H9 (cell line): ENCODE measurements at regions not wholly inside any gene's neighbourhood (a gene's known extent, or its start where the extent isn't known, plus 50 kb on each side); places are given as distances from the start of the nearest gene placed in this dataset.

ENCODE experiments used
- DNase-seq: peaks from one replicate; pipeline ENCODE4 v3.0.0-alpha.2; 2017
- H2AFZ ChIP-seq: one replicate; pipeline ENCODE4 v1.6.1; 2013; ENCODE audit warnings: mild to moderate bottlenecking, low read length, control low read depth, moderate library complexity
- H2AK5ac ChIP-seq: 2 replicates; pipeline ENCODE4 v1.6.1; 2013; ENCODE audit warnings: low read length, control low read depth, mixed read lengths; ENCODE audit not compliant: insufficient read length
- H2BK120ac ChIP-seq: one replicate; pipeline ENCODE4 v1.6.1; 2013; ENCODE audit warnings: low read depth, mild to moderate bottlenecking, low read length, control low read depth, inconsistent platforms; ENCODE audit not compliant: poor library complexity, severe bottlenecking
- H2BK12ac ChIP-seq: 2 replicates; pipeline ENCODE4 v1.6.1; 2013; ENCODE audit warnings: low read length, control low read depth, mixed read lengths, low read depth; ENCODE audit not compliant: insufficient read length
- H2BK15ac ChIP-seq: 2 replicates; pipeline ENCODE4 v1.6.1; 2013; ENCODE audit warnings: low read depth, low read length, control low read depth
- H2BK20ac ChIP-seq: one replicate; pipeline ENCODE4 v1.6.1; 2013; ENCODE audit warnings: low read depth, mild to moderate bottlenecking, low read length, control low read depth, inconsistent platforms; ENCODE audit not compliant: poor library complexity, severe bottlenecking
- H2BK5ac ChIP-seq: 2 replicates; pipeline ENCODE4 v1.6.1; 2013; ENCODE audit warnings: low read length, control low read depth, mixed read lengths; ENCODE audit not compliant: insufficient read length
- H3K14ac ChIP-seq: 2 replicates; pipeline ENCODE4 v1.6.1; 2013; ENCODE audit warnings: low read length, control low read depth; ENCODE audit not compliant: insufficient read depth
- H3K18ac ChIP-seq: 2 replicates; pipeline ENCODE4 v1.6.1; 2013; ENCODE audit warnings: low read depth, mild to moderate bottlenecking, mixed read lengths, low read length, control low read depth; ENCODE audit not compliant: insufficient read length
- H3K23ac ChIP-seq: 2 replicates; pipeline ENCODE4 v1.6.1; 2013; ENCODE audit warnings: low read length, control low read depth, mixed read lengths, low read depth; ENCODE audit not compliant: insufficient read length
- H3K23me2 ChIP-seq: 2 replicates; pipeline ENCODE4 v1.6.1; 2013; ENCODE audit warnings: low read depth, mild to moderate bottlenecking, mixed read lengths, low read length, control low read depth; ENCODE audit not compliant: insufficient read length, poor library complexity, severe bottlenecking
- H3K27ac ChIP-seq: 2 replicates; pipeline ENCODE4 v1.5.1; 2013; ENCODE audit warnings: low read length, control low read depth, mixed read lengths, low read depth; ENCODE audit not compliant: insufficient read length
- H3K27me3 ChIP-seq: 2 replicates; pipeline ENCODE4 v1.6.1; 2013; ENCODE audit warnings: low read length, control low read depth, inconsistent platforms; ENCODE audit not compliant: insufficient read depth
- H3K4ac ChIP-seq: 2 replicates; pipeline ENCODE4 v1.6.1; 2013; ENCODE audit warnings: low read depth, mild to moderate bottlenecking, control low read depth, inconsistent platforms, low read length, moderate library complexity
- H3K4me1 ChIP-seq: 2 replicates; pipeline ENCODE4 v1.6.1; 2013; ENCODE audit warnings: low read length, control low read depth, inconsistent platforms; ENCODE audit not compliant: insufficient read depth
- H3K4me2 ChIP-seq: 2 replicates; pipeline ENCODE4 v1.6.1; 2013; ENCODE audit warnings: low read length, control low read depth, mixed read lengths; ENCODE audit not compliant: insufficient read length, insufficient read depth
- H3K56ac ChIP-seq: 2 replicates; pipeline ENCODE4 v1.6.1; 2013; ENCODE audit warnings: low read depth, mild to moderate bottlenecking, mixed read lengths, low read length, control low read depth; ENCODE audit not compliant: insufficient read length
- H3K79me1 ChIP-seq: 2 replicates; pipeline ENCODE4 v1.6.1; 2013; ENCODE audit warnings: low read depth, mild to moderate bottlenecking, moderate library complexity, low read length, control low read depth, inconsistent platforms; ENCODE audit not compliant: insufficient read depth, poor library complexity, severe bottlenecking
- H3K79me2 ChIP-seq: 2 replicates; pipeline ENCODE4 v1.6.1; 2013; ENCODE audit warnings: low read length, control low read depth, inconsistent platforms; ENCODE audit not compliant: insufficient read depth
- H3K9ac ChIP-seq: 2 replicates; pipeline ENCODE4 v1.6.1; 2013; ENCODE audit warnings: low read length, control low read depth, mixed read lengths; ENCODE audit not compliant: insufficient read length; ENCODE audit errors: extremely low read depth
- H3K9me3 ChIP-seq: one replicate; pipeline ENCODE4 v1.6.1; 2013; ENCODE audit warnings: low read depth, low read length, inconsistent platforms; ENCODE audit not compliant: control insufficient read depth
- H3T11ph ChIP-seq: one replicate; pipeline ENCODE4 v1.6.1; 2013; ENCODE audit warnings: mild to moderate bottlenecking, low read length, control low read depth, inconsistent platforms
- H4K20me1 ChIP-seq: one replicate; pipeline ENCODE4 v1.6.1; 2013; ENCODE audit not compliant: control insufficient read depth, insufficient read length, insufficient read depth
- H4K5ac ChIP-seq: 2 replicates; pipeline ENCODE4 v1.6.1; 2013; ENCODE audit warnings: low read depth, mild to moderate bottlenecking, mixed read lengths, low read length, control low read depth; ENCODE audit not compliant: insufficient read length
- H4K8ac ChIP-seq: replicated peaks from 2 replicates; pipeline ENCODE4 v1.6.1; 2013; ENCODE audit warnings: low read length, control low read depth, mixed read lengths, low read depth; ENCODE audit not compliant: insufficient read length
- H4K91ac ChIP-seq: 2 replicates; pipeline ENCODE4 v1.6.1; 2013; ENCODE audit warnings: low read depth, mild to moderate bottlenecking, moderate library complexity, mixed read lengths, low read length, control low read depth; ENCODE audit not compliant: insufficient read length
- H3K27ac Mint-ChIP-seq, 3 experiments: 2 replicates in 2 of 3; 3 replicates in 1 of 3; pipeline ENCODE4 v1.8.0; 2020 to 2021; ENCODE audit warnings: mixed read lengths in 3 of 3, mild to moderate bottlenecking in 1 of 3, moderate library complexity in 1 of 3
- H3K27me3 Mint-ChIP-seq: 2 replicates; pipeline ENCODE4 v1.8.0; 2021; ENCODE audit warnings: low read depth, mild to moderate bottlenecking, moderate library complexity, mixed read lengths
- H3K36me3 Mint-ChIP-seq, 3 experiments: 2 replicates in 2 of 3; 3 replicates in 1 of 3; pipeline ENCODE4 v1.8.0; 2020 to 2021; ENCODE audit warnings: low read depth in 3 of 3, mixed read lengths in 3 of 3; ENCODE audit not compliant: insufficient read depth in 1 of 3
- H3K4me1 Mint-ChIP-seq, 2 experiments: 2 replicates each; pipeline ENCODE4 v1.8.0; 2020; ENCODE audit warnings: mixed read lengths in 2 of 2
- H3K4me3 Mint-ChIP-seq, 2 experiments: 2 replicates in 1 of 2; 3 replicates in 1 of 2; pipeline ENCODE4 v1.8.0; 2020 to 2021; ENCODE audit warnings: mild to moderate bottlenecking in 2 of 2, mixed read lengths in 2 of 2, moderate library complexity in 1 of 2
- H3K9me3 Mint-ChIP-seq, 2 experiments: 2 replicates in 1 of 2; 3 replicates in 1 of 2; pipeline ENCODE4 v1.8.0; 2020; ENCODE audit warnings: mild to moderate bottlenecking in 2 of 2, mixed read lengths in 2 of 2, moderate library complexity in 1 of 2
- WGBS: extraction: QIAGEN DNeasy Blood & Tissue Kit; methylation state at CpG from one replicate; pipeline ENCODE4 v1.1.7; 2013; ENCODE audit warnings: missing lambda C conversion rate, low lambda C conversion rate, mixed read lengths; ENCODE audit not compliant: insufficient read length; ENCODE audit errors: extremely low coverage; 5-methylcytosine and 5-hydroxymethylcytosine counted together
- TF ChIP-seq, protein P1 (sequence below): fragments of 200-600 bp; sonication (generic); conservative IDR thresholded peaks from 3 replicates; pipeline ENCODE4 v1.8.0; 2021; ENCODE audit warnings: antibody characterized with exemption, mild to moderate bottlenecking

DNA sequence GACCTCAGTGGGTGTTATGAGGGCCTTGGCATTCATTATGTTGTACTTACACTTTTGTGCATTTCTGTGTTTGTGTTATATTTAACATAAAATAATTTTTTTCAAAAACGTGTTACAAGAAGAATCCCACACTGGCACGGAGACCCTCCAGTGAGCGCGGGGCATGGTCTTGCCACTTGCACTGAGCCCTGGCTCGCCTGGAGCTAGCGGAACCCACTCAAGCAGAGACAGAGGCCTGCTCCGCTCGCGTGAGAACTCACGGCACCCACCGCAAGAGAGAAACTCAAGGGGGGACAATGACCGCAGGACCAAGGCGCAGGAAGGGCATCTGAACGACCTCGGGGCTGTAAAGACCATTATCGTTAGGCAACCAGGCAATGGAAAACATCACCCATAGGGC is 248.0 kb upstream of the SOX11 start:
- H3K27ac Mint-ChIP-seq = no peak overlapping the region
- no peak overlapping the region for H3K14ac ChIP-seq
- no peak overlapping the region for H4K91ac ChIP-seq
- no peak overlapping the region for H3K4ac ChIP-seq
- no peak overlapping the region for H2BK5ac ChIP-seq
- TF ChIP-seq, protein P1, sequence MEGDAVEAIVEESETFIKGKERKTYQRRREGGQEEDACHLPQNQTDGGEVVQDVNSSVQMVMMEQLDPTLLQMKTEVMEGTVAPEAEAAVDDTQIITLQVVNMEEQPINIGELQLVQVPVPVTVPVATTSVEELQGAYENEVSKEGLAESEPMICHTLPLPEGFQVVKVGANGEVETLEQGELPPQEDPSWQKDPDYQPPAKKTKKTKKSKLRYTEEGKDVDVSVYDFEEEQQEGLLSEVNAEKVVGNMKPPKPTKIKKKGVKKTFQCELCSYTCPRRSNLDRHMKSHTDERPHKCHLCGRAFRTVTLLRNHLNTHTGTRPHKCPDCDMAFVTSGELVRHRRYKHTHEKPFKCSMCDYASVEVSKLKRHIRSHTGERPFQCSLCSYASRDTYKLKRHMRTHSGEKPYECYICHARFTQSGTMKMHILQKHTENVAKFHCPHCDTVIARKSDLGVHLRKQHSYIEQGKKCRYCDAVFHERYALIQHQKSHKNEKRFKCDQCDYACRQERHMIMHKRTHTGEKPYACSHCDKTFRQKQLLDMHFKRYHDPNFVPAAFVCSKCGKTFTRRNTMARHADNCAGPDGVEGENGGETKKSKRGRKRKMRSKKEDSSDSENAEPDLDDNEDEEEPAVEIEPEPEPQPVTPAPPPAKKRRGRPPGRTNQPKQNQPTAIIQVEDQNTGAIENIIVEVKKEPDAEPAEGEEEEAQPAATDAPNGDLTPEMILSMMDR = no peak
- H3K23ac ChIP-seq = no peak overlapping the region
- no peak overlapping the region for H3K18ac ChIP-seq
- H3K27ac ChIP-seq = no peak overlapping the region
- H3K27me3 ChIP-seq = no peaks in the 10 kb centered on the region
- no peak overlapping the region for H3K4me3 Mint-ChIP-seq
- no peak overlapping the region for H2BK12ac ChIP-seq
- no peak overlapping the region for H4K8ac ChIP-seq
- no peak overlapping the region for H4K5ac ChIP-seq
- no peak overlapping the region for H3K9ac ChIP-seq
- no peak overlapping the region for H2AK5ac ChIP-seq
- no peak overlapping the region for H3K56ac ChIP-seq
- H4K20me1 ChIP-seq = no peaks in the 10 kb centered on the region
- no peak overlapping the region for H3K4me2 ChIP-seq
- H3K36me3 Mint-ChIP-seq = no peaks in the 10 kb centered on the region; a peak in 1 of 7 replicates
- no peaks in the 10 kb centered on the region for H3K9me3 Mint-ChIP-seq
- H3K23me2 ChIP-seq = no peaks in the 10 kb centered on the region
- no peaks in the 10 kb centered on the region for H3K4me1 ChIP-seq
- no peak overlapping the region for H2BK15ac ChIP-seq
- WGBS = no CpG with 5 or more reads among the region's 16 CpGs
- no peak overlapping the region for H3T11ph ChIP-seq
- no peaks in the 10 kb centered on the region for H3K9me3 ChIP-seq
- no peaks in the 10 kb centered on the region for H3K4me1 Mint-ChIP-seq
- DNase-seq = no peak
- no peaks in the 10 kb centered on the region for H3K79me1 ChIP-seq
- no peaks in the 10 kb centered on the region for H3K27me3 Mint-ChIP-seq
- H3K79me2 ChIP-seq = no peaks in the 10 kb centered on the region
- H2AFZ ChIP-seq = no peak overlapping the region
- H2BK120ac ChIP-seq = no peak overlapping the region
- H2BK20ac ChIP-seq = no peak overlapping the region
